CD14-positive monocyte (primary cell): ENCODE measurements at regions not wholly inside any gene's neighbourhood (a gene's known extent, or its start where the extent isn't known, plus 50 kb on each side); places are given as distances from the start of the nearest gene placed in this dataset.

Source experiments
- DNase-seq, 3 donors: peaks; one replicate each; pipeline ENCODE4 v3.0.0-alpha.2; 2011 to 2022
- H2AFZ ChIP-seq: 2 replicates; pipeline ENCODE4 v1.6.0; 2012; ENCODE audit warnings: mild to moderate bottlenecking, low read depth, low read length, inconsistent platforms; ENCODE audit not compliant: insufficient read depth, poor library complexity, severe bottlenecking
- H3K27ac ChIP-seq, 2 donors: 1 replicate in 1 of 2; 2 replicates in 1 of 2; pipeline ENCODE4 v1.5.1; 2012 to 2013; ENCODE audit warnings: low read length in 2 of 2, control low read depth in 1 of 2, inconsistent platforms in 1 of 2, low read depth in 1 of 2, mild to moderate bottlenecking in 1 of 2
- H3K27me3 ChIP-seq, 2 donors: one replicate each; pipeline versions ENCODE4 v1.6.0 to v1.6.1; 2011 to 2013; ENCODE audit warnings: low read length in 2 of 2; ENCODE audit not compliant: control insufficient read depth in 2 of 2, insufficient read depth in 2 of 2
- H3K36me3 ChIP-seq, 2 donors: replicated peaks in 1 of 2; 1 replicate in 1 of 2; 2 replicates in 1 of 2; pipeline versions ENCODE4 v1.5.1 to v1.6.1; 2012 to 2013; ENCODE audit warnings: low read length in 2 of 2, control low read depth in 1 of 2, inconsistent platforms in 1 of 2, mild to moderate bottlenecking in 1 of 2; ENCODE audit not compliant: insufficient read depth in 2 of 2, control insufficient read depth in 1 of 2
- H3K4me1 ChIP-seq, 2 donors: 1 replicate in 1 of 2; 2 replicates in 1 of 2; pipeline versions ENCODE4 v1.5.1 to v1.6.1; 2012 to 2013; ENCODE audit warnings: low read length in 2 of 2, control low read depth in 1 of 2, inconsistent platforms in 1 of 2, mild to moderate bottlenecking in 1 of 2, moderate library complexity in 1 of 2; ENCODE audit not compliant: insufficient read depth in 2 of 2, control insufficient read depth in 1 of 2
- H3K4me2 ChIP-seq: replicated peaks from 2 replicates; pipeline ENCODE3; 2012; ENCODE audit warnings: low read length, moderate library complexity, mild to moderate bottlenecking; ENCODE audit not compliant: poor library complexity, severe bottlenecking; ENCODE audit errors: extremely low read depth
- H3K4me3 ChIP-seq, 3 experiments: fragments of 200-600 bp in 1 of 3; sonication (generic) in 1 of 3; replicated peaks in 1 of 3; 1 replicate in 2 of 3; 2 replicates in 1 of 3; pipeline ENCODE4 v1.5.1; 2011 to 2013; ENCODE audit warnings: low read length in 3 of 3, mild to moderate bottlenecking in 3 of 3, control low read depth in 2 of 3, low read depth in 2 of 3, inconsistent platforms in 1 of 3, moderate library complexity in 1 of 3
- H3K79me2 ChIP-seq: 2 replicates; pipeline ENCODE4 v1.6.0; 2012; ENCODE audit warnings: mild to moderate bottlenecking, control low read depth, inconsistent platforms, low read length, moderate library complexity; ENCODE audit not compliant: insufficient read depth
- H3K9ac ChIP-seq: 2 replicates; pipeline ENCODE4 v1.6.0; 2017; ENCODE audit warnings: low read length, mild to moderate bottlenecking; ENCODE audit not compliant: insufficient read depth, poor library complexity, severe bottlenecking
- H3K9me3 ChIP-seq, 2 donors: replicated peaks in 1 of 2; 1 replicate in 1 of 2; 2 replicates in 1 of 2; pipeline versions ENCODE4 v1.5.1 to v1.6.1; 2012 to 2013; ENCODE audit warnings: low read length in 2 of 2, control low read depth in 1 of 2; ENCODE audit not compliant: control insufficient read depth in 1 of 2, insufficient read depth in 1 of 2
- H4K20me1 ChIP-seq: 2 replicates; pipeline ENCODE4 v1.6.0; 2012; ENCODE audit warnings: mild to moderate bottlenecking, low read length, control low read depth, moderate library complexity; ENCODE audit not compliant: insufficient read depth
- H3K27ac Mint-ChIP-seq, 7 donors: one replicate each; pipeline ENCODE4 v1.8.0; 2020; ENCODE audit warnings: mild to moderate bottlenecking in 7 of 7, mixed read lengths in 7 of 7, moderate library complexity in 6 of 7, inconsistent platforms in 2 of 7
- H3K27me3 Mint-ChIP-seq, 3 donors: one replicate each; pipeline ENCODE4 v1.8.0; 2021 to 2022; ENCODE audit warnings: low read depth in 3 of 3, mild to moderate bottlenecking in 3 of 3, mixed read lengths in 3 of 3, moderate library complexity in 3 of 3, inconsistent platforms in 1 of 3
- H3K36me3 Mint-ChIP-seq, 2 donors: one replicate each; pipeline ENCODE4 v1.8.0; 2020; ENCODE audit warnings: mixed read lengths in 2 of 2, inconsistent platforms in 1 of 2, mild to moderate bottlenecking in 1 of 2
- H3K4me1 Mint-ChIP-seq: one replicate; pipeline ENCODE4 v1.8.0; 2020; ENCODE audit warnings: mild to moderate bottlenecking, mixed read lengths
- H3K4me3 Mint-ChIP-seq, 2 donors: one replicate each; pipeline ENCODE4 v1.8.0; 2020; ENCODE audit warnings: mild to moderate bottlenecking in 2 of 2, mixed read lengths in 2 of 2, moderate library complexity in 1 of 2
- H3K9me3 Mint-ChIP-seq, 7 donors: one replicate each; pipeline ENCODE4 v1.8.0; 2020 to 2022; ENCODE audit warnings: mixed read lengths in 7 of 7, mild to moderate bottlenecking in 6 of 7, moderate library complexity in 6 of 7, inconsistent platforms in 2 of 7
- WGBS: methylation state at CpG from one replicate; pipeline ENCODE4 v1.1.5; 2013; ENCODE audit warnings: missing lambda C conversion rate; ENCODE audit not compliant: insufficient coverage; 5-methylcytosine and 5-hydroxymethylcytosine counted together
- intact Hi-C, 2 donors: fragments of 100-400 bp; cut with micrococcal nuclease; formaldehyde crosslinking; loops; one replicate each; pipeline versions ENCODE4 v1.15.0 to v1.15.1; 2023
- TF ChIP-seq, protein P1 (sequence below): fragments of 200-600 bp; IDR thresholded peaks from one replicate; pipeline ENCODE4 v1.8.0; 2022; ENCODE audit warnings: antibody characterized with exemption, mild to moderate bottlenecking

DNA sequence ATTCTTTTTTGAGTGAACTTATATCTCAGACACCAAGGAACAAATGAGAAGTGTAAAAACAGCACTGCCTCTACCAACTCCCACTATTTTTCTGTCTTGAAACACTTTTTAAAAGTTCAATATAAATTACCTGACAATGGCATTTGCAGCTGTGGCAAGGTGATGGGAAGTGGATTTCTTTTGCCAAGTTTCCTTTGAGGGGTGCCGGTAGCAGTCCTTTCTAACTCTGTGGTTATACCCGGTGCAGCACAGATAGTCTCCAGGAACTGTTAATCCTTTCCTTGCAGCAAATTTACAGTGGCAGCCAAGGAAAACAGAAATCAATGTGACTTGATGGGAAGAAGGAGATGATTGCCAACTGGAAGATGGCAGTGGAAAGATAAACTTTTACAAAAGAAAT, 243.7 kb downstream of the BCAT1 start:
- no peaks in the 10 kb centered on the region for H3K36me3 Mint-ChIP-seq
- no peaks in the 10 kb centered on the region for H3K36me3 ChIP-seq
- H3K9me3 Mint-ChIP-seq, result peaks cover 0 to 2% (median 0%) of the 10 kb centered on the region in 7 donors
- 0% methylated on average over 1 of the region's 2 CpGs for WGBS
- H3K27me3 Mint-ChIP-seq, result peaks cover 0 to 2% (median 0%) of the 10 kb centered on the region in 3 donors
- intact Hi-C loops, result no loop called here
- H3K9ac ChIP-seq, result no peak overlapping the region
- no peak overlapping the region for H3K27ac ChIP-seq
- H3K4me1 Mint-ChIP-seq, result peaks cover 18% of the 10 kb centered on the region
- H3K4me1 ChIP-seq, result peaks cover 13 to 21% of the 10 kb centered on the region in 2 donors
- TF ChIP-seq, protein P1, sequence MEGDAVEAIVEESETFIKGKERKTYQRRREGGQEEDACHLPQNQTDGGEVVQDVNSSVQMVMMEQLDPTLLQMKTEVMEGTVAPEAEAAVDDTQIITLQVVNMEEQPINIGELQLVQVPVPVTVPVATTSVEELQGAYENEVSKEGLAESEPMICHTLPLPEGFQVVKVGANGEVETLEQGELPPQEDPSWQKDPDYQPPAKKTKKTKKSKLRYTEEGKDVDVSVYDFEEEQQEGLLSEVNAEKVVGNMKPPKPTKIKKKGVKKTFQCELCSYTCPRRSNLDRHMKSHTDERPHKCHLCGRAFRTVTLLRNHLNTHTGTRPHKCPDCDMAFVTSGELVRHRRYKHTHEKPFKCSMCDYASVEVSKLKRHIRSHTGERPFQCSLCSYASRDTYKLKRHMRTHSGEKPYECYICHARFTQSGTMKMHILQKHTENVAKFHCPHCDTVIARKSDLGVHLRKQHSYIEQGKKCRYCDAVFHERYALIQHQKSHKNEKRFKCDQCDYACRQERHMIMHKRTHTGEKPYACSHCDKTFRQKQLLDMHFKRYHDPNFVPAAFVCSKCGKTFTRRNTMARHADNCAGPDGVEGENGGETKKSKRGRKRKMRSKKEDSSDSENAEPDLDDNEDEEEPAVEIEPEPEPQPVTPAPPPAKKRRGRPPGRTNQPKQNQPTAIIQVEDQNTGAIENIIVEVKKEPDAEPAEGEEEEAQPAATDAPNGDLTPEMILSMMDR, result no peak
- no peak overlapping the region for H2AFZ ChIP-seq
- H3K27ac Mint-ChIP-seq, result peak overlapping the region in 6 of 7 donors; percentile 0 to 87 (median 68)
- peak overlapping the region in 1 of 3 experiments; percentile 31 for H3K4me3 ChIP-seq
- H3K4me2 ChIP-seq, result peak overlapping the region; percentile 23
- no peaks in the 10 kb centered on the region for H3K9me3 ChIP-seq
- H3K4me3 Mint-ChIP-seq, result peak overlapping the region in 1 of 2 donors; percentile 67
- H3K79me2 ChIP-seq, result no peaks in the 10 kb centered on the region
- no peaks in the 10 kb centered on the region for H3K27me3 ChIP-seq
- no peaks in the 10 kb centered on the region for H4K20me1 ChIP-seq
- no peak for DNase-seq

DNA sequence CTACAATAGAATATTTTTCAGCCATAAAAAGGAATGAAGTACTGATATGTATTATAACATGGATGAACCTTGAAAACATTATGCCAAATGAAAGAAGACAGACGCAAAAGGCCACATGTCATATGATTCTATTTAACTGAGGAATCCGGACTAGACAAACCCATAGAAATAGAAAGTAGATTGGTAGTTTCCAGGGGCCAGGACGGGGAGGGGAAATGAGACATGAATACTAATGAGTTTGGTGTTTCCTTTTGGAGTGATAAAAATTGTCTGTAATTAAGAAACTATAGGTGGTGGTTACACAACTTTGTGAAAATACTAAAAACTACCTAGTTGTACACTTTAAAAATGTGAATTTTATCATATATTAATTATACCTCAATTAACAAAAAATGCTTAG, 247.6 kb downstream of the BCAT1 start:
- Histone ChIP-seq H3K36me3 (no peaks in the 10 kb centered on the region), H3K4me2 (no peak overlapping the region), H3K9ac (no peak overlapping the region), H3K4me1 (peaks cover 13 to 14% of the 10 kb centered on the region in 2 donors), H3K4me3 (no peak overlapping the region), H4K20me1 (no peaks in the 10 kb centered on the region), H2AFZ (no peak overlapping the region), H3K79me2 (no peaks in the 10 kb centered on the region), H3K9me3 (no peaks in the 10 kb centered on the region), H3K27ac (no peak overlapping the region), H3K27me3 (no peaks in the 10 kb centered on the region)
- H3K27me3 Mint-ChIP-seq, result peaks cover 0 to 4% (median 0%) of the 10 kb centered on the region in 3 donors
- H3K9me3 Mint-ChIP-seq, result peaks cover 0 to 2% (median 0%) of the 10 kb centered on the region in 7 donors
- H3K36me3 Mint-ChIP-seq, result no peaks in the 10 kb centered on the region
- no peak overlapping the region for H3K27ac Mint-ChIP-seq
- DNase-seq, result peak in 2 of 3 donors; percentile 12 to 52
- no CpG with 5 or more reads among the region's 3 CpGs for WGBS
- H3K4me1 Mint-ChIP-seq, result peaks cover 20% of the 10 kb centered on the region
- H3K4me3 Mint-ChIP-seq, result no peak overlapping the region
- TF ChIP-seq, protein P1, result no peak
- intact Hi-C loops, result no loop called here
